ENCODE measurements at regions not wholly inside any gene's neighbourhood (a gene's known extent, or its start where the extent isn't known, plus 50 kb on each side); places are given as distances from the start of the nearest gene placed in this dataset.

DNA sequence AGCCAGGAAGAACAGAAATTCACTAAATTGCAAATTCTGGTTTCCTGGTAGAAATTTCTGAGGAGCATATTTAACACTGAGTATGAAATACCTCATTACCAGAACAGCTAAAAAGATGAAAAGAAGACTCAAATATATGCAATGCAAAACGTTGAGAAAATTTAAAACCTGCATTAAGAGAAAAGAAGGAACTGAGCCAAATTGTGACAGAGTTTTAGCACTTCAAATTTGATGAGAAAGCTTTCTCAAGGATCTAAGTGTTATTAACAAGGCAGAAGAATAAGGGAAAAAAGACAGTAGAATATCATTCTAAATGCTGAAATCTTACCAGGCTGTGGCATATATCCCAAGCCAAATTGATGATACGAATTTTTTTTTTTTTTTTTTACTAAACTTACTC is 443.0 kb downstream of the COL12A1 start:
- no peak for TF ChIP-seq EZH2 (IDR thresholded peaks at IDR 0.05; ENCODE audit: borderline replicate concordance, insufficient read depth, low read length, poor library complexity, severe bottlenecking)
- no peak for TF ChIP-seq CTCF (IDR thresholded peaks at IDR 0.05; ENCODE audit: poor library complexity, severe bottlenecking)
- TF ChIP-seq TAF1 (IDR thresholded peaks at IDR 0.05; ENCODE audit: low read depth) = no peak
- TF ChIP-seq RAD21 (conservative IDR thresholded peaks at IDR 0.05) = no peak
- TF ChIP-seq SMC3 (conservative IDR thresholded peaks at IDR 0.05; ENCODE audit: poor library complexity) = no peak

Data from neural cell (in vitro differentiated cells).